ENCODE measurements at regions not wholly inside any gene's neighbourhood (a gene's known extent, or its start where the extent isn't known, plus 50 kb on each side); places are given as distances from the start of the nearest gene placed in this dataset.

DNA sequence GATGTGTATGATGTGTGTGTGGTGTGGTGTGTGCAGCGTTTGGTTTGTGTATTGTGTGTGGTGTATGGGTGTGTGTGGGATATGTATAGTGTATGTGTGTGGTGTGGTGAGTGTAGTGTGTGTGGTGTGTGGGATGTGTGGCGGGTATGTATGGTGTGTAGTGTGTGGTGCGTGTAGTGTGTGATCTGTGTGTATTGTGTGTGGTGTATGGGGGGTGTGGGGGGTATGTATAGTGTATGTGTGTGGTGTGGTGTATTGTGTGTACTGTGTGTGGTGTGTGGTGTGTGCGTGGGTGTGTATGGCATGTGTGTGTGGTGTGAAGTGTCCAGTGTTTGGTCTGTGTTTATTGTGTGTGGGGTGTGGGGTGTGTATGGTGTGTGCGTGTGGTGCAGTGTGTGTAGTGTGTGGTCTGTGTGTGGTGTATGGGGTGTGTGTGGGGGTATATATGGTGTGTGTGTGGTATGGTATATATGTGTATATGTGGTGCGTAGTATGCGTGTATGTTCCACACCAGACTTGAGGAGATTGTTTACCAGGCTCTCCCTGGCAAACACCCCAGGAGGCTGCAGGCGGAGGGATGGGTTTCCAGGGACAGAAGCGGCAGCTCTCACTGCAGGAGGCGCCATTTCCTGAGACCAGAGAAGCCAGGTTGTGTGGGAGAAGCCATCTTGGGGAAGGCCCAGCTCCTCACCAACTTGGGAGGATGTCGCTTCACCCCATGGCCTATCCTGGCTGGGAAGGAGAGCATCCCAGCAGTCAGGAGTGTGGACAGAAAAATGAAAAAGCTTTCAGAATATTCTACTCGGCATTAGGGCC, 138.1 kb downstream of the NXNL2 start:
- H3K27me3 ChIP-seq (ENCODE audit: low read depth) = no peaks in the 10 kb centered on the region
- H3K9me3 ChIP-seq (replicated peaks) = peaks cover 18% of the 10 kb centered on the region
- H3K4me3 ChIP-seq = no peak overlapping the region
- TF ChIP-seq, protein P1, sequence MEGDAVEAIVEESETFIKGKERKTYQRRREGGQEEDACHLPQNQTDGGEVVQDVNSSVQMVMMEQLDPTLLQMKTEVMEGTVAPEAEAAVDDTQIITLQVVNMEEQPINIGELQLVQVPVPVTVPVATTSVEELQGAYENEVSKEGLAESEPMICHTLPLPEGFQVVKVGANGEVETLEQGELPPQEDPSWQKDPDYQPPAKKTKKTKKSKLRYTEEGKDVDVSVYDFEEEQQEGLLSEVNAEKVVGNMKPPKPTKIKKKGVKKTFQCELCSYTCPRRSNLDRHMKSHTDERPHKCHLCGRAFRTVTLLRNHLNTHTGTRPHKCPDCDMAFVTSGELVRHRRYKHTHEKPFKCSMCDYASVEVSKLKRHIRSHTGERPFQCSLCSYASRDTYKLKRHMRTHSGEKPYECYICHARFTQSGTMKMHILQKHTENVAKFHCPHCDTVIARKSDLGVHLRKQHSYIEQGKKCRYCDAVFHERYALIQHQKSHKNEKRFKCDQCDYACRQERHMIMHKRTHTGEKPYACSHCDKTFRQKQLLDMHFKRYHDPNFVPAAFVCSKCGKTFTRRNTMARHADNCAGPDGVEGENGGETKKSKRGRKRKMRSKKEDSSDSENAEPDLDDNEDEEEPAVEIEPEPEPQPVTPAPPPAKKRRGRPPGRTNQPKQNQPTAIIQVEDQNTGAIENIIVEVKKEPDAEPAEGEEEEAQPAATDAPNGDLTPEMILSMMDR (IDR thresholded peaks at IDR 0.05; ENCODE audit: borderline replicate concordance) = no peak
- intact Hi-C loops (cut with micrococcal nuclease) = no loop called here
- H3K36me3 ChIP-seq = no peaks in the 10 kb centered on the region
- no peak for DNase-seq
- no peak overlapping the region for H3K27ac ChIP-seq (replicated peaks)
- H3K4me1 ChIP-seq = no peaks in the 10 kb centered on the region

DNA sequence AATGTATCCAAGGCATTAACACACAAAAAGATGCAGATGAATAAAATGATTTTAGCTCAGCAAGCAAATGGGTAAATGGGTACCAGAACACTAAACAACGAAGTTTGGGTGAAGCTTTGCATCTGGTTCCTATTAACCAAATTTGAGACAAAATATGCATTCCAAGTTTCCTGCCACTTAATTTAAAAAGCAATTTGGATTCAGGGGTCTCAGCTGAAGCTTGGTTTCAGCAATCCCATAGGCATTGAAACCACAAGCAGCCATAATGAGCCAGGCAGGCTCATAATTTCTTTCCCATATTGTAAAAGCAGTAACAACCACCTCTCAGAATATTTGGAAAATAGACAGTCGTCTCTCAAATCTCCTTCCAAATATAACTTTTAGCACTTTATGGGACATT, 138.9 kb downstream of the NXNL2 start:
- DNase-seq = no peak
- no peak overlapping the region for H3K27ac ChIP-seq (replicated peaks)
- no peak overlapping the region for H3K4me3 ChIP-seq
- H3K9me3 ChIP-seq (replicated peaks) = peaks cover 17% of the 10 kb centered on the region
- no peaks in the 10 kb centered on the region for H3K4me1 ChIP-seq
- intact Hi-C loops (cut with micrococcal nuclease) = no loop called here
- TF ChIP-seq, protein P1 (IDR thresholded peaks at IDR 0.05; ENCODE audit: borderline replicate concordance) = no peak
- no peaks in the 10 kb centered on the region for H3K36me3 ChIP-seq
- no peaks in the 10 kb centered on the region for H3K27me3 ChIP-seq (ENCODE audit: low read depth)

DNA sequence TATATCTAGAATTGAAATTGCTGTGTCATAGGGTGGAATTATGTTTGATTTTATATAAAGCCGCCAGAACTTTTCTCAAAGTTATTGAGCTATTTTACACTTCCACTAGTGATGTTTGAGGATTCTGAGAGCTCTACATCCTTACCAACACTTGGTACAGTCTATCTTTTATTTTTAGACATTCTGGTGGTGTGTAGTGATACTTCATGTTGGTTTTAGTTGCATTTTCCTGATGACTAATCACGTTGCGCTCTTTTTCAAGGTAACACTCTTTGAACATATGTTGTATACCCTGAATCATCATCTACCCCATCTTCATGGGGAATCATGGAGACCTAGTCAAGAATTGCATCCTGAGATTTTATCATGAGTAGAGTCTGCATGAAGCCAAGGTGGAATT, 141.7 kb downstream of the NXNL2 start:
- no peak overlapping the region for H3K27ac ChIP-seq (replicated peaks)
- TF ChIP-seq, protein P1 (IDR thresholded peaks at IDR 0.05; ENCODE audit: borderline replicate concordance) = no peak
- H3K36me3 ChIP-seq = no peaks in the 10 kb centered on the region
- intact Hi-C loops (cut with micrococcal nuclease) = no loop called here
- H3K27me3 ChIP-seq (ENCODE audit: low read depth) = no peaks in the 10 kb centered on the region
- no peak overlapping the region for H3K4me3 ChIP-seq
- H3K4me1 ChIP-seq = peaks cover 3% of the 10 kb centered on the region
- no peak for DNase-seq
- no peaks in the 10 kb centered on the region for H3K9me3 ChIP-seq (replicated peaks)

DNA sequence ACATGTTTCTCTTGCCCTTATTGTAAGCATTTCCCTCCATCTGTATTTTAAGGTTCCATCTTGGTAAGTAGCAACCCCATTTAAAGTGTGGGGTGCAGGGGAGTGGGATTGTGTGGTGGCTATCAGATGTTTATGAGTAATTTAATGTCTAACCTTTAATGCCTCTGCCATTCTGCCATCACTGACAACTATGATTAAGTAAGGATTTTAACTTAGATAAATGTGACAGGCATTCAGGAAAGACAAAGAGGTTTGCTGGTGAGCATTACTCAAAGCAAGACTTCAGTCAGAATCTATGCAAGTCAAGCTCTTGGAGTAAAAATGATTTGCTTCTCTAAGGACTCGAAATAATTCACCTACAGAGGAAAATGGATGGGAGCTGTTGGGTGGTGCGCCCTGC, 143.0 kb downstream of the NXNL2 start:
- TF ChIP-seq, protein P1 (IDR thresholded peaks at IDR 0.05; ENCODE audit: borderline replicate concordance) = no peak
- no peaks in the 10 kb centered on the region for H3K36me3 ChIP-seq
- peaks cover 3% of the 10 kb centered on the region for H3K4me1 ChIP-seq
- H3K4me3 ChIP-seq = no peak overlapping the region
- no peaks in the 10 kb centered on the region for H3K9me3 ChIP-seq (replicated peaks)
- intact Hi-C loops (cut with micrococcal nuclease) = no loop called here
- H3K27me3 ChIP-seq (ENCODE audit: low read depth) = no peaks in the 10 kb centered on the region
- no peak overlapping the region for H3K27ac ChIP-seq (replicated peaks)
- DNase-seq = no peak

DNA sequence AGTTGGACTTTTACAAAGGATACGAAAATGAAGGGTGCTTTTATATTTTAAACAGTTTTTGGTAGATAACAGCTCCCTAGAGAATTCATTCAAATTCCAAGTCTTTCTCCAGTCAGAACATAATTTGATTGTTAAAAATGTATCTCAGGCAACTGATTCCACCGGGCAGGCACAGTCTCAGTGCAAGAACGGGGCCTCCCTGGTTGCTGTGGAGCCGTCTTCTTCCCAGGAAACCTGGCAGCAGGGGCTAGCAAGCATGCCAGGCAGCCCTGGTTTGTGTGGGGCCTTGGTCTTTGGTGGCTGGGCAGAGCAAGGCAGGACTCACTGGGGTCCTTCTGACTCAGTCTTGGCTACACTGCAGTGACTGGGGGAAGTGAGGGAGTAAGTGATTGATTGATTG, 143.5 kb downstream of the NXNL2 start:
- TF ChIP-seq, protein P1 (IDR thresholded peaks at IDR 0.05; ENCODE audit: borderline replicate concordance) = no peak
- Histone ChIP-seq H3K4me1 (peaks cover 3% of the 10 kb centered on the region), H3K27ac (replicated peaks) (no peak overlapping the region), H3K27me3 (ENCODE audit: low read depth) (no peaks in the 10 kb centered on the region), H3K9me3 (replicated peaks) (no peaks in the 10 kb centered on the region), H3K4me3 (no peak overlapping the region), H3K36me3 (no peaks in the 10 kb centered on the region)
- intact Hi-C loops (cut with micrococcal nuclease) = no loop called here
- DNase-seq = no peak
